HCT116 (cell line): ENCODE measurements at regions not wholly inside any gene's neighbourhood (a gene's known extent, or its start where the extent isn't known, plus 50 kb on each side); places are given as distances from the start of the nearest gene placed in this dataset.

Experiments
- ATF3 ChIP-seq: IDR thresholded peaks from 2 replicates; pipeline ENCODE4 v1.6.1; 2012
- CEBPB ChIP-seq: IDR thresholded peaks from 2 replicates; pipeline ENCODE4 v1.6.1; 2012; ENCODE audit warnings: low read depth
- CTCF ChIP-seq, 3 experiments: fragments of 200-600 bp in 1 of 3; sonication (generic) in 1 of 3; IDR thresholded peaks in 2 of 3; conservative IDR thresholded peaks in 1 of 3; 2 replicates each; pipeline ENCODE4 v1.5.1; 2012 to 2017; ENCODE audit warnings: low read depth in 2 of 3, low read length in 2 of 3, antibody characterized with exemption in 1 of 3, borderline replicate concordance in 1 of 3, control low read depth in 1 of 3, mild to moderate bottlenecking in 1 of 3, mixed read lengths in 1 of 3, mixed run types in 1 of 3, moderate library complexity in 1 of 3; ENCODE audit not compliant: insufficient read depth in 1 of 3
- ELF1 ChIP-seq: IDR thresholded peaks from 2 replicates; pipeline ENCODE4 v1.6.1; 2012; ENCODE audit warnings: low read depth, borderline replicate concordance
- EZH2 ChIP-seq: fragments of 200-600 bp; sonication (generic); IDR thresholded peaks from 2 replicates; pipeline ENCODE4 v1.6.1; 2017; ENCODE audit warnings: antibody characterized with exemption, mixed run types
- EZH2phosphoT487 ChIP-seq: fragments of 200-600 bp; IDR thresholded peaks from 2 replicates; pipeline ENCODE4 v1.6.1; 2018; ENCODE audit warnings: antibody characterized with exemption, borderline replicate concordance
- FOSL1 ChIP-seq: IDR thresholded peaks from 2 replicates; pipeline ENCODE4 v1.6.1; 2012; ENCODE audit warnings: low read depth
- POLR2A ChIP-seq: IDR thresholded peaks from 2 replicates; pipeline ENCODE4 v1.7.0; 2011; ENCODE audit warnings: borderline replicate concordance; ENCODE audit not compliant: insufficient read depth, insufficient read length; ENCODE audit errors: extremely low read depth
- RAD21 ChIP-seq: IDR thresholded peaks from 2 replicates; pipeline ENCODE4 v1.6.1; 2012; ENCODE audit warnings: low read depth, mild to moderate bottlenecking
- REST ChIP-seq: IDR thresholded peaks from 2 replicates; pipeline ENCODE4 v1.6.1; 2012; ENCODE audit warnings: low read depth
- YY1 ChIP-seq: IDR thresholded peaks from 2 replicates; pipeline ENCODE4 v1.6.1; 2011; ENCODE audit warnings: low read length, low read depth, moderate library complexity, mild to moderate bottlenecking; ENCODE audit not compliant: insufficient replicate concordance; ENCODE audit errors: extremely low read depth
- ZBTB33 ChIP-seq: IDR thresholded peaks from 2 replicates; pipeline ENCODE4 v1.6.1; 2011; ENCODE audit warnings: mild to moderate bottlenecking, low read length, moderate library complexity; ENCODE audit not compliant: insufficient replicate concordance; ENCODE audit errors: extremely low read depth
- ZNF274 ChIP-seq: fragments of 200-500 bp; sonication (Bioruptor generic); IDR thresholded peaks from 2 replicates; pipeline ENCODE4 v1.6.1; 2014; ENCODE audit warnings: mild to moderate bottlenecking, low read depth, low read length, inconsistent platforms

- no peak for TF ChIP-seq RAD21
- TF ChIP-seq CTCF (IDR thresholded peaks at IDR 0.05 in 2 of 3, conservative IDR thresholded peaks at IDR 0.05 in 1 of 3; ENCODE audit: borderline replicate concordance in 1 of 3, insufficient read depth in 1 of 3, low read depth in 2 of 3, low read length in 2 of 3), result no peak
- TF ChIP-seq POLR2A, result no peak
- no peak for TF ChIP-seq ZBTB33
- no peak for TF ChIP-seq EZH2
- TF ChIP-seq CEBPB, result no peak
- TF ChIP-seq EZH2phosphoT487, result no peak
- TF ChIP-seq ZNF274, result no peak
- TF ChIP-seq REST, result no peak
- TF ChIP-seq YY1, result no peak
- TF ChIP-seq ATF3, result no peak
- no peak for TF ChIP-seq ELF1
- TF ChIP-seq FOSL1, result no peak
These were observed 106.2 kb upstream of the BRINP3 start for GRCh38 chr1:190583862-190584261.
